Transverse colon (tissue), 4 donors: ENCODE measurements at regions not wholly inside any gene's neighbourhood (a gene's known extent, or its start where the extent isn't known, plus 50 kb on each side); places are given as distances from the start of the nearest gene placed in this dataset.
"Not testable (repeated sequence)": the region's sequence is repeated elsewhere in the genome, so short reads cannot be mapped to it uniquely, and the experiment has no call there.

Experiments used
- DNase-seq: peaks from one replicate; pipeline ENCODE4 v3.0.0-alpha.2; 2019
- H3K27ac ChIP-seq, 4 donors: fragments of 200-600 bp; sonication (generic); 2 replicates each; pipeline ENCODE4 v1.5.1; 2016 to 2018; ENCODE audit warnings: inconsistent platforms in 4 of 4
- H3K27me3 ChIP-seq: fragments of 200-600 bp; sonication (generic); 2 replicates; pipeline ENCODE4 v1.5.1; 2017; ENCODE audit warnings: inconsistent platforms
- H3K36me3 ChIP-seq, 4 donors: fragments of 200-600 bp; sonication (generic); 2 replicates each; pipeline ENCODE4 v1.5.1; 2017 to 2019; ENCODE audit warnings: inconsistent platforms in 4 of 4
- H3K4me1 ChIP-seq, 4 donors: fragments of 200-600 bp; sonication (generic); 2 replicates each; pipeline ENCODE4 v1.5.1; 2017 to 2020; ENCODE audit warnings: inconsistent platforms in 4 of 4
- H3K4me3 ChIP-seq, 4 donors: fragments of 200-600 bp; sonication (generic); 1 replicate in 1 of 4; 2 replicates in 3 of 4; pipeline versions ENCODE4 v1.5.1 to v1.6.1; 2017 to 2019; ENCODE audit warnings: inconsistent platforms in 4 of 4
- H3K9me3 ChIP-seq, 2 donors: fragments of 200-600 bp; sonication (generic); 2 replicates each; pipeline ENCODE4 v1.5.1; 2017 to 2019; ENCODE audit warnings: inconsistent platforms in 2 of 2
- CTCF ChIP-seq, 5 experiments: fragments of 200-600 bp in 3 of 5; fragments of 450-650 bp in 2 of 5; sonication (generic) in 3 of 5; IDR thresholded peaks; 1 replicate in 2 of 5; 2 replicates in 3 of 5; pipeline ENCODE4 v1.5.1; 2016 to 2017; ENCODE audit warnings: antibody characterized with exemption in 5 of 5, inconsistent platforms in 3 of 5, mild to moderate bottlenecking in 2 of 5, moderate library complexity in 1 of 5
- EP300 ChIP-seq: sonication (generic); formaldehyde crosslinking; IDR thresholded peaks from one replicate; pipeline ENCODE4 v1.6.1; 2017; ENCODE audit warnings: antibody characterized with exemption, low read depth
- POLR2A ChIP-seq: fragments of 450-650 bp; IDR thresholded peaks from one replicate; pipeline ENCODE4 v1.6.1; 2016; ENCODE audit warnings: antibody characterized with exemption, mild to moderate bottlenecking, moderate library complexity
- POLR2AphosphoS5 ChIP-seq, 3 donors: sonication (generic); formaldehyde crosslinking; IDR thresholded peaks; one replicate each; pipeline ENCODE4 v1.6.1; 2016; ENCODE audit warnings: antibody characterized with exemption in 3 of 3
- WGBS, 2 donors: methylation state at CpG; one replicate each; pipeline ENCODE4 v1.1.5; 2018; ENCODE audit warnings: low coverage in 1 of 2; 5-methylcytosine and 5-hydroxymethylcytosine counted together
- in situ Hi-C, 4 donors: fragments of 200-750 bp; cut with MboI; loops; one replicate each; pipeline versions ENCODE4 v1.15.0 to v1.15.1; 2017; ENCODE audit warnings: low sequenced_read_pairs in 3 of 4, low pct_ligation_motif_present in 1 of 4, low pct_unique_long_range_greater_than_20kb in 1 of 4
- intact Hi-C: fragments of 100-400 bp; cut with DNase I; formaldehyde crosslinking; loops from one replicate; pipeline ENCODE4 v1.15.1; 2023; ENCODE audit warnings: low total_unique reads
- small RNA-seq, 4 donors: library from RNA; depleted of rRNA; stranded (forward); fragments of <200 nt; gene quantifications; one replicate each; pipeline ENCODE3, GENCODE V24; 2016

GRCh38 chr3:125915792-125916375 lies 53.1 kb upstream of the ROPN1B start:
- H3K27me3 ChIP-seq, H3K9me3 ChIP-seq, intact Hi-C loops, in situ Hi-C loops, H3K36me3 ChIP-seq: not testable (repeated sequence)
- TF ChIP-seq POLR2A, result peak; percentile 87
- TF ChIP-seq POLR2AphosphoS5 (IDR thresholded peaks at IDR 0.05), result peak in 2 of 3 donors; percentile 69 to 71
- DNase-seq, result peak; percentile 100
- peak overlapping the region; percentile 92 to 98 (median 94) for H3K27ac ChIP-seq
- peak overlapping the region; percentile 35 to 99 (median 65) for H3K4me3 ChIP-seq
- 1 to 20% methylated on average over 1 to 38 of the region's 40 CpGs for WGBS, 2 donors
- peaks cover 0 to 17% (median 6%) of the 10 kb centered on the region in 4 donors for H3K4me1 ChIP-seq

GRCh38 chr3:125916376-125916978 lies 52.5 kb upstream of the ROPN1B start:
- Histone ChIP-seq H3K27ac (peak overlapping the region; percentile 92 to 98 (median 94)), H3K4me1 (peaks cover 0 to 17% (median 6%) of the 10 kb centered on the region in 4 donors), H3K9me3 (no peaks in the 10 kb centered on the region), H3K4me3 (peak overlapping the region; percentile 62 to 99 (median 82)), H3K27me3 (no peaks in the 10 kb centered on the region), H3K36me3 (no peaks in the 10 kb centered on the region)
- TF ChIP-seq CTCF (IDR thresholded peaks at IDR 0.05), result peak in 3 of 5 experiments; percentile 14 to 50 (median 34)
- TF ChIP-seq POLR2A, result peak; percentile 36
- no peak for TF ChIP-seq EP300
- TF ChIP-seq POLR2AphosphoS5 (IDR thresholded peaks at IDR 0.05), result peak in 1 of 3 donors; percentile 25
- intact Hi-C loops (no loop called here), in situ Hi-C loops (no loop called here)
- DNase-seq, result peak; percentile 99
- 0% methylated on average over 28 of the region's 58 CpGs; no CpG with 5 or more reads in 1 of the 2 donors for WGBS, 2 donors

GRCh38 chr3:125917020-125917549 lies 51.9 kb upstream of the ROPN1B start:
- WGBS, 2 donors, result 2 to 33% methylated on average over 1 to 12 of the region's 12 CpGs
- H3K9me3 ChIP-seq, H3K36me3 ChIP-seq, intact Hi-C loops, DNase-seq, in situ Hi-C loops, H3K27me3 ChIP-seq: not testable (repeated sequence)
- Histone ChIP-seq H3K4me1 (peaks cover 0 to 17% (median 6%) of the 10 kb centered on the region in 4 donors), H3K4me3 (peak overlapping the region; percentile 62 to 99 (median 82)), H3K27ac (peak overlapping the region; percentile 92 to 98 (median 94))

- DNase-seq, intact Hi-C loops, H3K27me3 ChIP-seq, in situ Hi-C loops, H3K9me3 ChIP-seq, H3K4me3 ChIP-seq, H3K36me3 ChIP-seq, H3K27ac ChIP-seq: not testable (repeated sequence)
- H3K4me1 ChIP-seq, result peaks cover 0 to 17% (median 6%) of the 10 kb centered on the region in 4 donors
- 80 to 100% methylated on average over 1 of the region's 1 CpG for WGBS, 2 donors
Observed at GRCh38 chr3:125918024-125918423, 51.0 kb upstream of the ROPN1B start.

- H3K36me3 ChIP-seq, in situ Hi-C loops, H3K27me3 ChIP-seq, DNase-seq, intact Hi-C loops, H3K9me3 ChIP-seq, H3K4me3 ChIP-seq, H3K27ac ChIP-seq: not testable (repeated sequence)
- WGBS, 2 donors, result 91 to 100% methylated on average over 1 to 5 of the region's 5 CpGs
- peaks cover 0 to 17% (median 6%) of the 10 kb centered on the region in 4 donors for H3K4me1 ChIP-seq
Observed at GRCh38 chr3:125918451-125918850, 50.5 kb upstream of the ROPN1B start.

GRCh38 chr3:125918866-125919265 lies 50.1 kb upstream of the ROPN1B start:
- WGBS, 2 donors, result 93 to 100% methylated on average over 1 to 2 of the region's 2 CpGs
- intact Hi-C loops, H3K36me3 ChIP-seq, DNase-seq, H3K9me3 ChIP-seq, H3K27ac ChIP-seq, H3K27me3 ChIP-seq, H3K4me3 ChIP-seq, in situ Hi-C loops: not testable (repeated sequence)
- peaks cover 0 to 17% (median 6%) of the 10 kb centered on the region in 4 donors for H3K4me1 ChIP-seq

Small RNA genes in the stretch of these regions (small RNA-seq; reads per million reads assigned to genes)
- gene AC092902.1 (0 reads per million in 4 donors), gene AF186996.2 (0 reads per million in 4 donors), gene AF186996.3 (0 reads per million in 4 donors), gene MIR548I1 (0 reads per million in 4 donors), gene SNRPCP11 (0 to 0.24 (median 0) reads per million in 4 donors)
